HL-60 (cell line): ENCODE measurements at regions not wholly inside any gene's neighbourhood (a gene's known extent, or its start where the extent isn't known, plus 50 kb on each side); places are given as distances from the start of the nearest gene placed in this dataset.

Experiments
- DNase-seq, 2 experiments: peaks; one replicate each; pipeline ENCODE4 v3.0.0-alpha.2; 2010 to 2020; ENCODE audit warnings: low read depth in 1 of 2, low spot score in 1 of 2
- H3K27ac ChIP-seq: fragments of 250-450 bp; sonication (Bioruptor Pico); replicated peaks from 2 replicates; pipeline ENCODE4 v1.5.1; 2020; ENCODE audit warnings: mild to moderate bottlenecking, moderate library complexity
- H3K27me3 ChIP-seq: fragments of 250-450 bp; sonication (Bioruptor Pico); 2 replicates; pipeline ENCODE4 v1.5.1; 2021; ENCODE audit warnings: mild to moderate bottlenecking, moderate library complexity; ENCODE audit not compliant: insufficient read depth, poor library complexity, severe bottlenecking
- H3K4me3 ChIP-seq: replicated peaks from 2 replicates; pipeline ENCODE4 v1.5.1; 2011; ENCODE audit warnings: mild to moderate bottlenecking, control low read depth, low read length; ENCODE audit not compliant: insufficient read depth
- GABPA ChIP-seq: IDR thresholded peaks from 2 replicates; pipeline ENCODE4 v1.6.1; 2012; ENCODE audit warnings: low read depth
- POLR2AphosphoS5 ChIP-seq: IDR thresholded peaks from 2 replicates; pipeline ENCODE4 v1.6.1; 2012; ENCODE audit warnings: low read depth
- REST ChIP-seq: IDR thresholded peaks from 2 replicates; pipeline ENCODE4 v1.6.1; 2012; ENCODE audit warnings: low read depth; ENCODE audit not compliant: insufficient replicate concordance
- SPI1 ChIP-seq: IDR thresholded peaks from 2 replicates; pipeline ENCODE4 v1.6.1; 2012; ENCODE audit warnings: low read depth, mild to moderate bottlenecking, borderline replicate concordance
- TF ChIP-seq, protein P1 (sequence below): IDR thresholded peaks from one replicate; pipeline ENCODE4 v1.5.1; 2011; ENCODE audit warnings: low read length, control low read depth, inconsistent platforms; ENCODE audit not compliant: insufficient read depth

- TF ChIP-seq, protein P1, sequence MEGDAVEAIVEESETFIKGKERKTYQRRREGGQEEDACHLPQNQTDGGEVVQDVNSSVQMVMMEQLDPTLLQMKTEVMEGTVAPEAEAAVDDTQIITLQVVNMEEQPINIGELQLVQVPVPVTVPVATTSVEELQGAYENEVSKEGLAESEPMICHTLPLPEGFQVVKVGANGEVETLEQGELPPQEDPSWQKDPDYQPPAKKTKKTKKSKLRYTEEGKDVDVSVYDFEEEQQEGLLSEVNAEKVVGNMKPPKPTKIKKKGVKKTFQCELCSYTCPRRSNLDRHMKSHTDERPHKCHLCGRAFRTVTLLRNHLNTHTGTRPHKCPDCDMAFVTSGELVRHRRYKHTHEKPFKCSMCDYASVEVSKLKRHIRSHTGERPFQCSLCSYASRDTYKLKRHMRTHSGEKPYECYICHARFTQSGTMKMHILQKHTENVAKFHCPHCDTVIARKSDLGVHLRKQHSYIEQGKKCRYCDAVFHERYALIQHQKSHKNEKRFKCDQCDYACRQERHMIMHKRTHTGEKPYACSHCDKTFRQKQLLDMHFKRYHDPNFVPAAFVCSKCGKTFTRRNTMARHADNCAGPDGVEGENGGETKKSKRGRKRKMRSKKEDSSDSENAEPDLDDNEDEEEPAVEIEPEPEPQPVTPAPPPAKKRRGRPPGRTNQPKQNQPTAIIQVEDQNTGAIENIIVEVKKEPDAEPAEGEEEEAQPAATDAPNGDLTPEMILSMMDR: no peak
- no peak for TF ChIP-seq POLR2AphosphoS5
- no peak for TF ChIP-seq GABPA
- no peak for TF ChIP-seq REST
- TF ChIP-seq SPI1: no peak
- no peak for DNase-seq
- no peaks in the 10 kb centered on the region for H3K27me3 ChIP-seq
- H3K4me3 ChIP-seq: no peak overlapping the region
- no peak overlapping the region for H3K27ac ChIP-seq
Measured at GRCh38 chrX:128599632-128600031, 547.4 kb upstream of the ACTRT1 start.

- no peak overlapping the region for H3K27ac ChIP-seq
- TF ChIP-seq SPI1 (no peak), POLR2AphosphoS5 (no peak), GABPA (no peak), REST (no peak)
- TF ChIP-seq, protein P1: no peak
- DNase-seq: no peak
- H3K27me3 ChIP-seq: no peaks in the 10 kb centered on the region
- no peak overlapping the region for H3K4me3 ChIP-seq
Measured at GRCh38 chrX:128582036-128582435, 529.8 kb upstream of the ACTRT1 start.

DNA sequence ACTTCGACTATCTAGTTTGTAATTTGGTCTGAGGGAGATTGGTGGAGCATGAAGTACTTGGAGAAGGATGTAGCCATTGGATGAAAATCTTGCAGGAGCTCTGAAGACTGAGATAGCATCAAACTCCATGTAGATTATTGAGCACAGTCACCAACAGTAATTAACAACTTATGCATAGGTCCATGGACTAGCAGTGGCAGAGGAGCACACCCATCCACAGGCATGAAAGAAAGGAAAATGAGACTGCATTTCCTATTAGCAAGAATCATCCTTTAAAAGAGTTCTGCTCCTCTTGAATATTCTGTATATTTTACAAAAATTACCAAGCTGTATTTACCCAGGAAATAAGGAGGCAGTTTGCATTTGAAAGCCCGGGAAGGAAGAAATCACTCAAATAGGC lies 529.4 kb upstream of the ACTRT1 start:
- no peaks in the 10 kb centered on the region for H3K27me3 ChIP-seq
- TF ChIP-seq GABPA (no peak), REST (no peak), POLR2AphosphoS5 (no peak), SPI1 (no peak)
- TF ChIP-seq, protein P1: no peak
- H3K4me3 ChIP-seq: no peak overlapping the region
- DNase-seq: no peak
- no peak overlapping the region for H3K27ac ChIP-seq
